ENCODE measurements at regions not wholly inside any gene's neighbourhood (a gene's known extent, or its start where the extent isn't known, plus 50 kb on each side); places are given as distances from the start of the nearest gene placed in this dataset.

GRCh38 chr19:31528261-31528660 lies 179.0 kb upstream of the TSHZ3 start:
- no peak overlapping the region for H3K27ac ChIP-seq (ENCODE audit: low read depth, low read length)
- Mint-ChIP-seq H3K27ac (ENCODE audit: unreplicated experiment) (no peak overlapping the region), H3K27me3 (ENCODE audit: low read depth, unreplicated experiment) (peaks cover 11% of the 10 kb centered on the region), H3K9me3 (ENCODE audit: unreplicated experiment) (peaks cover 4% of the 10 kb centered on the region), H3K4me1 (ENCODE audit: low read depth, unreplicated experiment) (peaks cover 2% of the 10 kb centered on the region), H3K4me3 (ENCODE audit: unreplicated experiment) (no peak overlapping the region), H3K36me3 (ENCODE audit: low read depth, unreplicated experiment) (no peaks in the 10 kb centered on the region)
- H3K9me3 ChIP-seq (ENCODE audit: insufficient read depth, low read depth, low read length): no peaks in the 10 kb centered on the region
- no peak overlapping the region for H3K9ac ChIP-seq (ENCODE audit: low read length)
- H3K79me2 ChIP-seq (ENCODE audit: insufficient read depth, low read length): no peaks in the 10 kb centered on the region
- TF ChIP-seq EZH2 (IDR thresholded peaks at IDR 0.05; ENCODE audit: insufficient read depth, low read length): no peak
- TF ChIP-seq CTCF (IDR thresholded peaks at IDR 0.05; ENCODE audit: insufficient read depth, low read depth, low read length): no peak
- no peaks in the 10 kb centered on the region for H3K4me1 ChIP-seq (ENCODE audit: insufficient read depth, low read length)
- H4K20me1 ChIP-seq (ENCODE audit: insufficient read depth, low read length): no peaks in the 10 kb centered on the region
- H3K4me2 ChIP-seq (ENCODE audit: low read length): no peak overlapping the region
- no peaks in the 10 kb centered on the region for H3K36me3 ChIP-seq (ENCODE audit: insufficient read depth, low read length)
- no peak for FAIRE-seq
- no peaks in the 10 kb centered on the region for H3K27me3 ChIP-seq (ENCODE audit: insufficient read depth, low read length)
- no peak overlapping the region for H3K4me3 ChIP-seq (ENCODE audit: insufficient read depth, low read depth, low read length)
- no peak overlapping the region for H2AFZ ChIP-seq (ENCODE audit: low read depth, low read length)
- DNase-seq (ENCODE audit: low read depth): no peak

GRCh38 chr19:31529121-31529520 lies 179.9 kb upstream of the TSHZ3 start:
- H3K9ac ChIP-seq (ENCODE audit: low read length): no peak overlapping the region
- no peaks in the 10 kb centered on the region for H3K4me1 ChIP-seq (ENCODE audit: insufficient read depth, low read length)
- H2AFZ ChIP-seq (ENCODE audit: low read depth, low read length): no peak overlapping the region
- Mint-ChIP-seq H3K9me3 (ENCODE audit: unreplicated experiment) (peaks cover 4% of the 10 kb centered on the region), H3K36me3 (ENCODE audit: low read depth, unreplicated experiment) (no peaks in the 10 kb centered on the region), H3K27ac (ENCODE audit: unreplicated experiment) (no peak overlapping the region), H3K27me3 (ENCODE audit: low read depth, unreplicated experiment) (peaks cover 11% of the 10 kb centered on the region), H3K4me3 (ENCODE audit: unreplicated experiment) (no peak overlapping the region), H3K4me1 (ENCODE audit: low read depth, unreplicated experiment) (peaks cover 5% of the 10 kb centered on the region)
- H3K27ac ChIP-seq (ENCODE audit: low read depth, low read length): no peak overlapping the region
- no peaks in the 10 kb centered on the region for H3K79me2 ChIP-seq (ENCODE audit: insufficient read depth, low read length)
- H3K9me3 ChIP-seq (ENCODE audit: insufficient read depth, low read depth, low read length): no peaks in the 10 kb centered on the region
- H4K20me1 ChIP-seq (ENCODE audit: insufficient read depth, low read length): no peaks in the 10 kb centered on the region
- FAIRE-seq: no peak
- no peaks in the 10 kb centered on the region for H3K36me3 ChIP-seq (ENCODE audit: insufficient read depth, low read length)
- H3K4me2 ChIP-seq (ENCODE audit: low read length): no peak overlapping the region
- H3K4me3 ChIP-seq (ENCODE audit: insufficient read depth, low read depth, low read length): no peak overlapping the region
- TF ChIP-seq EZH2 (IDR thresholded peaks at IDR 0.05; ENCODE audit: insufficient read depth, low read length): no peak
- no peak for TF ChIP-seq CTCF (IDR thresholded peaks at IDR 0.05; ENCODE audit: insufficient read depth, low read depth, low read length)
- no peaks in the 10 kb centered on the region for H3K27me3 ChIP-seq (ENCODE audit: insufficient read depth, low read length)
- no peak for DNase-seq (ENCODE audit: low read depth)

GRCh38 chr19:31530781-31531180 lies 181.5 kb upstream of the TSHZ3 start:
- FAIRE-seq (no peak), DNase-seq (ENCODE audit: low read depth) (no peak)
- H3K9me3 Mint-ChIP-seq (ENCODE audit: unreplicated experiment): peaks cover 3% of the 10 kb centered on the region
- no peak overlapping the region for H3K27ac ChIP-seq (ENCODE audit: low read depth, low read length)
- H3K36me3 ChIP-seq (ENCODE audit: insufficient read depth, low read length): no peaks in the 10 kb centered on the region
- no peaks in the 10 kb centered on the region for H3K36me3 Mint-ChIP-seq (ENCODE audit: low read depth, unreplicated experiment)
- peaks cover 5% of the 10 kb centered on the region for H3K4me1 Mint-ChIP-seq (ENCODE audit: low read depth, unreplicated experiment)
- no peak overlapping the region for H3K4me3 Mint-ChIP-seq (ENCODE audit: unreplicated experiment)
- no peak overlapping the region for H3K4me3 ChIP-seq (ENCODE audit: insufficient read depth, low read depth, low read length)
- no peaks in the 10 kb centered on the region for H3K79me2 ChIP-seq (ENCODE audit: insufficient read depth, low read length)
- TF ChIP-seq CTCF (IDR thresholded peaks at IDR 0.05; ENCODE audit: insufficient read depth, low read depth, low read length) (no peak), EZH2 (IDR thresholded peaks at IDR 0.05; ENCODE audit: insufficient read depth, low read length) (no peak)
- no peak overlapping the region for H2AFZ ChIP-seq (ENCODE audit: low read depth, low read length)
- H3K27ac Mint-ChIP-seq (ENCODE audit: unreplicated experiment): no peak overlapping the region
- no peaks in the 10 kb centered on the region for H3K4me1 ChIP-seq (ENCODE audit: insufficient read depth, low read length)
- no peaks in the 10 kb centered on the region for H4K20me1 ChIP-seq (ENCODE audit: insufficient read depth, low read length)
- no peak overlapping the region for H3K4me2 ChIP-seq (ENCODE audit: low read length)
- no peak overlapping the region for H3K9ac ChIP-seq (ENCODE audit: low read length)
- H3K27me3 ChIP-seq (ENCODE audit: insufficient read depth, low read length): no peaks in the 10 kb centered on the region
- H3K9me3 ChIP-seq (ENCODE audit: insufficient read depth, low read depth, low read length): no peaks in the 10 kb centered on the region
- peaks cover 15% of the 10 kb centered on the region for H3K27me3 Mint-ChIP-seq (ENCODE audit: low read depth, unreplicated experiment)

All from astrocyte (in vitro differentiated cells and primary cell).